Iris pigment epithelial cell (primary cell): ENCODE measurements at regions not wholly inside any gene's neighbourhood (a gene's known extent, or its start where the extent isn't known, plus 50 kb on each side); places are given as distances from the start of the nearest gene placed in this dataset.
"Not testable (repeated sequence)": the region's sequence is repeated elsewhere in the genome, so short reads cannot be mapped to it uniquely, and the experiment has no call there.

ENCODE experiments used
- DNase-seq: peaks from one replicate; pipeline ENCODE4 v3.0.0-alpha.2; 2011; ENCODE audit warnings: low read depth

- DNase-seq: not testable (repeated sequence)
These were observed 56.2 kb upstream of the CCZ1B start for GRCh38 chr7:6882321-6882721.

GRCh38 chr7:6883756-6884155, 57.7 kb upstream of the CCZ1B start:
- not testable (repeated sequence) for DNase-seq

- DNase-seq: no peak
These were observed 60.1 kb upstream of the CCZ1B start for GRCh38 chr7:6886198-6886597.

- DNase-seq: not testable (repeated sequence)
These were observed 62.4 kb upstream of the CCZ1B start for GRCh38 chr7:6888267-6889045.

GRCh38 chr7:6889252-6889812, 63.3 kb upstream of the CCZ1B start:
- DNase-seq: no peak

- DNase-seq: not testable (repeated sequence)
These were observed 76.0 kb upstream of the CCZ1B start for GRCh38 chr7:6902097-6902518.

- DNase-seq: not testable (repeated sequence)
These were observed 77.2 kb upstream of the CCZ1B start for GRCh38 chr7:6903289-6903688.

- DNase-seq: not testable (repeated sequence)
These were observed 77.7 kb upstream of the CCZ1B start for GRCh38 chr7:6903792-6904191.

GRCh38 chr7:6917258-6917657, 91.2 kb upstream of the CCZ1B start:
- no peak for DNase-seq

- DNase-seq: not testable (repeated sequence)
These were observed 93.1 kb upstream of the CCZ1B start for GRCh38 chr7:6919169-6919568.

- DNase-seq: not testable (repeated sequence)
These were observed 98.4 kb upstream of the CCZ1B start for GRCh38 chr7:6924523-6924922.

GRCh38 chr7:6926193-6927174, 100.4 kb upstream of the CCZ1B start:
- not testable (repeated sequence) for DNase-seq

- not testable (repeated sequence) for DNase-seq
These were observed 101.6 kb upstream of the CCZ1B start for GRCh38 chr7:6927643-6928042.

- not testable (repeated sequence) for DNase-seq
These were observed 103.5 kb upstream of the CCZ1B start for GRCh38 chr7:6929588-6929987.

- not testable (repeated sequence) for DNase-seq
These were observed 104.1 kb upstream of the CCZ1B start for GRCh38 chr7:6930081-6930635.

- not testable (repeated sequence) for DNase-seq
These were observed 104.7 kb upstream of the CCZ1B start for GRCh38 chr7:6930787-6931186.

- not testable (repeated sequence) for DNase-seq
These were observed 105.4 kb upstream of the CCZ1B start for GRCh38 chr7:6931456-6931855.

- DNase-seq: not testable (repeated sequence)
These were observed 108.0 kb upstream of the CCZ1B start for GRCh38 chr7:6933954-6934632.

- DNase-seq: no peak
These were observed 108.9 kb upstream of the CCZ1B start for GRCh38 chr7:6934981-6935380.

- DNase-seq: peak; percentile 3
These were observed 110.6 kb upstream of the CCZ1B start for GRCh38 chr7:6936626-6937025.

GRCh38 chr7:6937746-6938145, 111.7 kb upstream of the CCZ1B start:
- DNase-seq: not testable (repeated sequence)
